ENCODE measurements at regions not wholly inside any gene's neighbourhood (a gene's known extent, or its start where the extent isn't known, plus 50 kb on each side); places are given as distances from the start of the nearest gene placed in this dataset.
"Not testable (repeated sequence)": the region's sequence is repeated elsewhere in the genome, so short reads cannot be mapped to it uniquely, and the experiment has no call there.

GRCh38 chr5:154702477-154702876 lies 52.7 kb upstream of the LARP1 start:
- no peak for DNase-seq

DNA sequence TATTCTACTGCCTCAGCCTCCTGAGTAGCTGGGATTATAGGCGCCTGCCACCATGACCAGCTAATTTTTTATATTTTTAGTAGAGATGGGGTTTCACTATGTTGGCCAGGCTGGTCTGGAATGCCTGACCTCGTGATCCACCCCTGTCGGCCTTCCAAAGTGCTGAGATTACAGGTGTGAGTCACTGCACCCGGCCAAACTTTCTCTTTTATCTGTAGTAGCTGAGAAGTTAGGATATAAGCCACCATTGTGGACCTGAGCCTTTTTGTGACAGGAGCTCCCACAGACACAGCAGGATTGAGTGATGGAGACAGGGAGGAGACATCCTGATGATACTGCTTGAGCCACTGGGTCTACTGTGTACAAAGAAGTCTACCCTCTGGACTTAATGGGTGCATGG lies 53.5 kb upstream of the LARP1 start:
- not testable (repeated sequence) for DNase-seq

DNA sequence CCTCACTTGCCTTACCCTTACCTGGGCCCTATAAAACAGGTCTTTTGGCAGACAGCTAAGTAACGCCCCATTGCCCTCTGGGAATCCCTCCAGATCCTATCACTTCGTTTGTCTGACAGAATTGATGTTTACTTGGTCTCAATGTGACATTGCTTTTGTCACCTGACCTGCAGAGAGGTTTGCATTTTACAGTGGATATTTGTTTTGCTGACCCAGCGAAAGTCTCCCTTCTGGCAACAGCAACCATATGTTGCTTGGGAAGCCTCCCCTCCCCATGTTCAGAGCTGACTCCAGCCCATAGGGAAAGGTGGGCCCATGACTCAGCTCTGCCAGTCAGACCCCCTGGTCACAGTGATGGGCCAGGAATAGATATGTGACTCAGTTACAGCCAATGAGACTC lies 54.0 kb upstream of the LARP1 start:
- DNase-seq = no peak

DNA sequence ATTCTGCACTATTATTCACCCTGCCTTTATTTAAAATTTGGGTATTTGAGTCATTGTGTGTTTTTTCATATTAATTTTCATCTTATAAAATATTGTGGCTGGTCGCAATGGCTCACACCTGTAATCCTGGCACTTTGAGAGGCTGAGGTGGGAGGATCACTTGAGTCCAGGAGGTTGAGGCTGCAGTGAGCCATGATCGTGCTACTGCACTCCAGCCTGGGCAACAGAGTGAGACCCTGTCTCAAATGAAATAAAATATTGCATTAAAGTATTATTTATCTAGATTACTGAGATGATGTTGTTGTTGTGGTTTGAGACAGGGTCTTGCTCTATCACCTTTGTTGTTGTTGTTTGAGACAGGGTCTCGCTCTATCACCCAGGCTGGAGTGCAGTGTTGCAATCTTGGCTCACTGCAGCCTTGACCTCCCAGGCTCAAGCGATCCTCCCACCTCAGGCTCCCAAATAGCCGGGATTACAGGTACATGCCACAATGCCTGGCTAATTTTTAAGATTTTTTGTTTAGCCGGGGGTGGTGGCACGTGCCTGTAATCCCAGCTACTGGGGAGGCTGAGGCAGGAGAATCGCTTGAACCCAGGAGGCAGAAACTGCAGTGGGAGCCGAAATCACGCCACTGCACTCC lies 54.8 kb upstream of the LARP1 start:
- not testable (repeated sequence) for DNase-seq

- no peak for DNase-seq
Measured at GRCh38 chr5:154698763-154699162, 56.4 kb upstream of the LARP1 start.

GRCh38 chr5:154697371-154697770 lies 57.8 kb upstream of the LARP1 start:
- no peak for DNase-seq

DNA sequence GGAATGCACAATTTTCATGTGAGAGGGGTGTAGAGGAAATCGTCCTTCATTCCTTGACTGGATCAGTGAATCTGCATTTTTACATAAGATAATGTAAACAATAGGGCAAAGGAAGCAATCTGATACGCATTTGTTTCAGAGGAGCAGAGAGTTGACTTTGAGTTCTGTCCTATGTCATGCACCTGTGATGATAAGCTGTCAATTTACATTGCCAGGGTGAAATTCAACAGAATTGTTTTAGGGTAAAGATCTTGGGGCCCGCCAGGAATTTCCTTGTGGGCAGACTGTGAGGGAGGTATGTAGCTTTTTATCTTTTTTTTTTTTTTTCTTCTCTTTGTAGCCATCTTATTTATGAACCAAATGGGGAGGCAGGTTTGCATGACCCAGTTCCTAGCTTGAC lies 58.3 kb upstream of the LARP1 start:
- no peak for DNase-seq

DNA sequence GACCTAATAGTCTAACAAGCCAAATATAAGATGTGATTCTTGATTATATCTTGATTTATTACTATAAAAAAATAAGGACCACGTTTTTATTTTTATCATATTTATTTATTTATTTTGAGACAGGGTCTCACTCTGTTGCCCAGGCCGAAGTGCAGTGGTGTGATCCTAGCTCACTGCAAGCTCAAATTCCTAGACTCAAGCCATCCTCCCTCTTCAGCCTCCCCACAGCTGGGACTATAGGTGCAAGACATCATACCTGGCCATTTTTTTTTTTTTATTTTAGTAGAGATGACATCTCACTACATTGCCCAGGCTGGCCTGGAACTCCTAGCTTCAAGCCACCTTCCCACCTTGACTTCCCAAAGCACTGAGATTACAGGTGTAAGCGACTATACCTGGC lies 61.0 kb upstream of the LARP1 start:
- no peak for DNase-seq

GRCh38 chr5:154690488-154690887 lies 64.7 kb upstream of the LARP1 start:
- no peak for DNase-seq

DNA sequence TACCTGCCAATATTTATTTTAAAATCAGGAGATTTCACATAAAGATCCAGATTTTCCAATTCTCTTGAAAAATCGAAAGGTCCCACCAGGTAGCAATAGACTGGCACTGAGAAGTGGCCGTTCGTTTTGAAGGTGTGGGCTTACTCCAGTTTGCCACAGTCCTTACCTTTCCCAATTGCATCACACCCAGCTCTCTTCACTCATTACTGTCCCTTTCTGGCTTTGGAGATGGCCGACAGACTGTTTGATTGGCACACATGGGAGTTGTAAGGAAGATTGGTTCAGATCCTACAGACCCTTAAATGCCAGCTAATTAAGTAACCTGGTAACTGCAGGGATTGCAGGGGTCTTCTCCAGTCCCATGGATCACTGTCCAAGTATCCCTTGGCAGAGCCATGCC lies 68.7 kb upstream of the LARP1 start:
- no peak for DNase-seq

DNA sequence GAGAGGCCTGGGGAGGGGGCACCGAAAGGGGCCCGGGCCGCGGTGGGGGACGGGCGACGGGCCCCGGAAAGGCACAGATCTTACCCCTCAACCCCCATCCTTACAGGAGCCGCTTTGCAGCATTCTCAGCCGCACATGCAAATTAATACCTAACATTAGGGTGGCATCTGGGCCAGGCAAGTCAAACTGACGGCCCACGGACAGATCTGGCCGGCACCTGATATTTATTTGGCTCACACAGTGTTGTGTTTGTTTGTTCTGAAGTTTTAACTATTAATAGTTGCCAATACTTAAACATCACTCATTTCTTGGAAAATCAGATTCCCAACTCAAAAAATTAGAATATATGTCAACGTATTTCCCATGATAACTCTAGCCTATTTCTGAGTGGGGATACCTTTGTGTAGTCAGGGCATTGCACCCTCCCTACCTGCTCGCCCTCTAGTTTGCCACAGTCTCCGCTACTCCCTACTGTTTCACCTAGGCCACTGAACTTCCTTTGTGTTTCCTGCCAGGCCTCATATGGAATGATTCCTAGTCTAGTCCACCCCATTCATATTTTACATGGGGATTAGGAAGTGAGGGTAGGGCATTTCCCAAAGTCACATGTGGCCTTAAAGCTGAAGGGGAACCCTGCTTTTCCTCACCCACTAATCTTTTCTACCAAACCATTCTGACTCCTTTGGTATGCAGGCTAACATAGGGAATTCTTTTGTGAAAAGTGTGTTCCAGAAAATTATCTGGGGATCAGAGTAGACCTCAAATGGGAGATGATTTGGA lies 71.9 kb upstream of the LARP1 start:
- no peak for DNase-seq

DNA sequence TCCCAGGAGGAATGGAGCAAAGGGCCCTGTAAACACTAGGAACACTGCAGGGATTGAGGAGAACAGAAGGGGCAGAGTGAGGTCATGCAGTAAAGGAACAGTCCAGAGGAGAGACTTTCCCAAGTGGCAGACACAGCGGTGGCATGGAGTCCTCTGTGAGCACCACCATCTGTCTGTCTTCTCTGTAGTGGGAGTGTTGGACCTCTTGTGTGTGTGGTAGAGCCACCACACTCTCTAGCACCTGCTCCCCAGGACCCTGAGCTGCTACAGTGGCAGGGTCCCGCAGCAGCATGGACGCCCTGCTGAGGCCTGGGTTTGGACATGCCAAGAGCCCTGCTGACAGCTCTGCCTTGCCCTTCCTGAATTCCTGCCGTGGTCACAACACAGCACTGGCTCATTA lies 75.7 kb upstream of the LARP1 start:
- DNase-seq = no peak

- no peak for DNase-seq
Measured at GRCh38 chr5:154677921-154678320, 77.3 kb upstream of the LARP1 start.

- no peak for DNase-seq
Measured at GRCh38 chr5:154676508-154676907, 78.7 kb upstream of the LARP1 start.

GRCh38 chr5:154674029-154674428 lies 81.1 kb upstream of the LARP1 start:
- no peak for DNase-seq

GRCh38 chr5:154673506-154673905 lies 81.7 kb upstream of the LARP1 start:
- DNase-seq = no peak

GRCh38 chr5:154669913-154670312 lies 85.3 kb upstream of the LARP1 start:
- not testable (repeated sequence) for DNase-seq

- DNase-seq = no peak
Measured at GRCh38 chr5:154669402-154669801, 85.8 kb upstream of the LARP1 start.

- DNase-seq = no peak
Measured at GRCh38 chr5:154664869-154665268, 90.3 kb upstream of the LARP1 start.

DNA sequence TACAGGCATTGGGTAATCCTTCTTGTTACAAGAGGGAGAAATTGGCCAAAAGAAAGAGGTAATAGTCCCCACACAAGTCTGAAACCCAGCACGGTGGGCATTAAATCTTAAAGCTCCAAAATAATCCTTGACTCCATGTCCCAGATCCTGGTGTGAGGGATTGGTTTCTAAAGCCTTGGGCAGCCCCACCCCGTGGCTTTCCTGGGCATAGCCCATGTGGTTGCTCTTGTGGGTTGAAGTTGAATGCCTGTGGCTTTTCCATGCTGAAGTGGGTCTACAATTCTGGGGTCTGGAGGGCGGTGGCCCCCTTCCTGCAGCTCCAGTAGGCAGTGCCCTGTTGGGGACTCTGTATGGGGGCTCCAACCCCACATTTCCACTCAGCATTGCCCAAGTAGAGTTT lies 91.8 kb upstream of the LARP1 start:
- DNase-seq = no peak

- no peak for DNase-seq
Measured at GRCh38 chr5:154654486-154655371, 100.4 kb upstream of the LARP1 start.

GRCh38 chr5:154653764-154654485 lies 101.3 kb upstream of the LARP1 start:
- DNase-seq = peak; percentile 60

DNA sequence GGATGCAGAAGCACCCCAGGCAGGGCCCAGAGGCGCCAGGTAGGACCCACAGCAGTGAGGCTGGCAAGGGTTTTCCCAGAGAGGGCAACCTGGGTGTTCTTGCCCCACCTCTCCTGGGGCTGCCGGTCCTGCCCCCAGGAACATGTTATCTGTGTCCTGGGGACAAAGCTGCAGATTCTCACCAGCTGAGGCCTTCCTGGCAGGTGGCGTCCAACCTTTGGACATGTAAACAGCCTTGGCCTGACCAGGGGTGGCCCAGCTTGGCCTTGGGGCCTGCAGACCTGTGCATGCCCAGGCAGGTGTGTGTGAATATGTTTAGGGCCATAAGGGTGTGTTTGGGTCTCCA lies 101.8 kb upstream of the LARP1 start:
- DNase-seq = no peak
